ENCODE measurements at regions not wholly inside any gene's neighbourhood (a gene's known extent, or its start where the extent isn't known, plus 50 kb on each side); places are given as distances from the start of the nearest gene placed in this dataset.

DNA sequence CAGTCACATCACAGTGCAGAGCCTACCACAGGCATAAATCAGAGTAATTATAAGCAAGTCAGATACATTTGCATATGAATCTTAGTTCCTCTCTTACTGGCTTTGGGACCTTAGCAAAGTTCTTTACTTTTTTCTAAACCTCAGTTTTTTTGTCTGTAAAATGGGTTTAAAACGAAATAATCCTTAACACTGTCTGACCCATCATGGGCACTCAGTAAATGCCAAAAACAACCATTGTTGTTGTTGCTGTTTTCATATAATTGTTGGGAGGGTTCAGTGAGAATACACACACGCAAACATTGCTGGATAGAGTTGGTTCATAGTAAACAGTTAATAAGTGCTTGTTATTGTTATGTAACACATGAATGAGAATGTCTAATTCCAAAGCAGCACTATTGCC lies 184.9 kb downstream of the BLID start:
- TF ChIP-seq, protein P1, sequence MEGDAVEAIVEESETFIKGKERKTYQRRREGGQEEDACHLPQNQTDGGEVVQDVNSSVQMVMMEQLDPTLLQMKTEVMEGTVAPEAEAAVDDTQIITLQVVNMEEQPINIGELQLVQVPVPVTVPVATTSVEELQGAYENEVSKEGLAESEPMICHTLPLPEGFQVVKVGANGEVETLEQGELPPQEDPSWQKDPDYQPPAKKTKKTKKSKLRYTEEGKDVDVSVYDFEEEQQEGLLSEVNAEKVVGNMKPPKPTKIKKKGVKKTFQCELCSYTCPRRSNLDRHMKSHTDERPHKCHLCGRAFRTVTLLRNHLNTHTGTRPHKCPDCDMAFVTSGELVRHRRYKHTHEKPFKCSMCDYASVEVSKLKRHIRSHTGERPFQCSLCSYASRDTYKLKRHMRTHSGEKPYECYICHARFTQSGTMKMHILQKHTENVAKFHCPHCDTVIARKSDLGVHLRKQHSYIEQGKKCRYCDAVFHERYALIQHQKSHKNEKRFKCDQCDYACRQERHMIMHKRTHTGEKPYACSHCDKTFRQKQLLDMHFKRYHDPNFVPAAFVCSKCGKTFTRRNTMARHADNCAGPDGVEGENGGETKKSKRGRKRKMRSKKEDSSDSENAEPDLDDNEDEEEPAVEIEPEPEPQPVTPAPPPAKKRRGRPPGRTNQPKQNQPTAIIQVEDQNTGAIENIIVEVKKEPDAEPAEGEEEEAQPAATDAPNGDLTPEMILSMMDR (IDR thresholded peaks at IDR 0.05; ENCODE audit: unreplicated experiment): no peak
- Mint-ChIP-seq H3K9me3 (ENCODE audit: low read depth, unreplicated experiment) (no peaks in the 10 kb centered on the region), H3K27ac (ENCODE audit: unreplicated experiment) (no peak overlapping the region), H3K4me1 (ENCODE audit: low read depth, unreplicated experiment) (no peaks in the 10 kb centered on the region), H3K4me3 (ENCODE audit: low read depth, unreplicated experiment) (no peak overlapping the region), H3K36me3 (ENCODE audit: insufficient read depth, unreplicated experiment) (no peaks in the 10 kb centered on the region), H3K27me3 (ENCODE audit: unreplicated experiment) (no peaks in the 10 kb centered on the region)
- no TSS peak for BruUV-seq (replicated peaks)
- CTCF ChIA-PET: no interaction called here
- intact Hi-C loops (cut with micrococcal nuclease; ENCODE audit: unreplicated experiment): no loop called here
- no peak for DNase-seq

DNA sequence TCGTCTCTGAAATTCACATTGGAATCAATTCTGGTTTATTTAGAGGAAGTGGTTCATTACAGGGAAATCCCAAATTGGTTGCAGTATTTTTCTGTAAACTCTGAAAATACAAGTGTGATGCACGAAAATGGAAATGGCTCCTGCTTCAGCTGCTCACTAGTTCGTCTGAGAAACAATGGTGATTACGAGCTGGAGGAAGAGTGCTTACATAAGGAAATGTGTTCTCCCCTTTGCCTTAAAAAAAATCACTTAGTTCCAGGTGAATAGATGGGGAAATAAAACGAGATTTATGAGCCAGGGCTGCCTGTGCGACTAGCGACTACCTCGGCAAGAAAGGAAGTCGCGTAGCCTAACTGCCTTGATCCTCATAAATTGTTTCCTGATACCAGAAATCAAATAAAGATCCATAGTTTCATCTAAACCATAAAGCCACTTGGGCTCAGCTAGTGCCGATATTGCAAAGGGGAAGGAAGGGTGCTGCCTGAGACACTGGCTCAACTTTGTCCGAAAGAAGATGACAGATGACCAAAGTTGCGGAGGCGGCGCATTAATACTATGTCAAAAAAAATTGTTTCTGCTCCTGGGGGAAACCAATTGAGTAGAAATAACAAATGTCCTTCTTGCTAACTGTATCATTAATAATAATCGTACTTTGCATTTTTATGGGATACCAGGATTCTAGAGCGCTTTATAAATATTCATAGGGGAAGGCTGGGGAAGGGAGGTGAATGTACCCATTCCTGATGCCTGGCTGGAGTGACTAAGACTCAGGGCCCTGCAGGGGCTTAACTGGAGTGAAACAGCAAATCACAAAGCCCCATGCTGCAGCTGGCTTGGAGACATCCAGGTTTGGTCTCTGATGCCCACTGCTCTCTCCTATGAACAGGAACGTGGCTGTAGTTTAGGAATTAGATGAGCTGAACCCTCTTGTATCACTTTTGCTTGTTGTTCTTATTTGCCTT lies 185.7 kb downstream of the BLID start:
- CTCF ChIA-PET: no interaction called here
- no peaks in the 10 kb centered on the region for H3K27me3 Mint-ChIP-seq (ENCODE audit: unreplicated experiment)
- TF ChIP-seq, protein P1 (IDR thresholded peaks at IDR 0.05; ENCODE audit: unreplicated experiment): no peak
- H3K36me3 Mint-ChIP-seq (ENCODE audit: insufficient read depth, unreplicated experiment): no peaks in the 10 kb centered on the region
- H3K4me3 Mint-ChIP-seq (ENCODE audit: low read depth, unreplicated experiment): no peak overlapping the region
- no peak for DNase-seq
- H3K9me3 Mint-ChIP-seq (ENCODE audit: low read depth, unreplicated experiment): no peaks in the 10 kb centered on the region
- no peak overlapping the region for H3K27ac Mint-ChIP-seq (ENCODE audit: unreplicated experiment)
- no peaks in the 10 kb centered on the region for H3K4me1 Mint-ChIP-seq (ENCODE audit: low read depth, unreplicated experiment)
- no TSS peak for BruUV-seq (replicated peaks)
- intact Hi-C loops (cut with micrococcal nuclease; ENCODE audit: unreplicated experiment): no loop called here

DNA sequence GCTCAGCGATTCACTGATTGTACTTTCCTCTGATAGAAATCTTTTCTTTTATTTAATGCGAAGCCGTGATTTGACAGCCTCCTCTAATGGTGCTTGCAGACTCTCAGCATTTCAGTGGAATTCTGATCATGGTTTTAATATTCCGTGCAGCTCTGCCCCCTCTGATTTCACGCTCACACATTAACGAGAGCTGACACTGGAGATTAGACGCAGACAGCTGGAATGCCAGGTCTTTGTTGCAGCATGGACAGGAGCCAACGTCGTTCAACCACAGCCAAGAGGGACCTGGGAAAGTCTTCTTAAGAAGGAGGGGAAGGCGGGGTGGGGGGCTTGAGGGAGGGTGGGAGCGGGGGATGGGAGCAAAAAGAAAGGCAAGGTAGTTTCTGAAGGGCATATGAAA lies 186.4 kb downstream of the BLID start:
- H3K4me3 Mint-ChIP-seq (ENCODE audit: low read depth, unreplicated experiment): no peak overlapping the region
- no TSS peak for BruUV-seq (replicated peaks)
- no peak for DNase-seq
- TF ChIP-seq, protein P1 (IDR thresholded peaks at IDR 0.05; ENCODE audit: unreplicated experiment): no peak
- no peaks in the 10 kb centered on the region for H3K9me3 Mint-ChIP-seq (ENCODE audit: low read depth, unreplicated experiment)
- H3K27ac Mint-ChIP-seq (ENCODE audit: unreplicated experiment): no peak overlapping the region
- CTCF ChIA-PET: interaction anchor here (0.6 kb wide), 1 partner anchor 437 kb away, joined by 5 read pairs; no protein-coding TSS in a partner anchor
- no peaks in the 10 kb centered on the region for H3K27me3 Mint-ChIP-seq (ENCODE audit: unreplicated experiment)
- intact Hi-C loops (cut with micrococcal nuclease; ENCODE audit: unreplicated experiment): no loop called here
- H3K36me3 Mint-ChIP-seq (ENCODE audit: insufficient read depth, unreplicated experiment): no peaks in the 10 kb centered on the region
- no peaks in the 10 kb centered on the region for H3K4me1 Mint-ChIP-seq (ENCODE audit: low read depth, unreplicated experiment)

- intact Hi-C loops (cut with micrococcal nuclease; ENCODE audit: unreplicated experiment): no loop called here
- no peaks in the 10 kb centered on the region for H3K27me3 Mint-ChIP-seq (ENCODE audit: unreplicated experiment)
- H3K27ac Mint-ChIP-seq (ENCODE audit: unreplicated experiment): no peak overlapping the region
- H3K4me1 Mint-ChIP-seq (ENCODE audit: low read depth, unreplicated experiment): no peaks in the 10 kb centered on the region
- TF ChIP-seq, protein P1 (IDR thresholded peaks at IDR 0.05; ENCODE audit: unreplicated experiment): no peak
- DNase-seq: no peak
- CTCF ChIA-PET: interaction anchor here (0.6 kb wide), 1 partner anchor 438 kb away, joined by 5 read pairs; no protein-coding TSS in a partner anchor
- H3K9me3 Mint-ChIP-seq (ENCODE audit: low read depth, unreplicated experiment): no peaks in the 10 kb centered on the region
- no TSS peak for BruUV-seq (replicated peaks)
- H3K4me3 Mint-ChIP-seq (ENCODE audit: low read depth, unreplicated experiment): no peak overlapping the region
- H3K36me3 Mint-ChIP-seq (ENCODE audit: insufficient read depth, unreplicated experiment): no peaks in the 10 kb centered on the region
Measured at GRCh38 chr11:121928597-121929580, 187.1 kb downstream of the BLID start.

Measured in Calu3 (cell line).